B cell (primary cell): ENCODE measurements at regions not wholly inside any gene's neighbourhood (a gene's known extent, or its start where the extent isn't known, plus 50 kb on each side); places are given as distances from the start of the nearest gene placed in this dataset.

Experiments
- ATAC-seq: fragments of 200-7000 bp; cut with Tn5 transposase; one replicate; pipeline ENCODE4 v1.10.0; 2021; ENCODE audit warnings: low read depth, mild to moderate bottlenecking, moderate number of reproducible peaks, moderate library complexity
- CTCF ChIA-PET: fragments of 350-600 bp; sonication (Branson Sonifier 250); formaldehyde crosslinking; loops from one replicate; lab custom pipeline; 2021; ENCODE audit warnings: antibody characterized with exemption, inconsistent platforms; lab: Charles Lee
- POLR2A ChIA-PET: fragments of 350-600 bp; sonication (Branson Sonifier 250); formaldehyde crosslinking; loops from one replicate; lab custom pipeline; 2021; ENCODE audit warnings: antibody characterized with exemption; lab: Charles Lee
- DNase-seq: peaks from one replicate; pipeline ENCODE4 v3.0.0; 2013
- H2AFZ ChIP-seq: 2 replicates; pipeline ENCODE4 v1.6.1; 2012; ENCODE audit warnings: mild to moderate bottlenecking, low read depth, low read length; ENCODE audit not compliant: insufficient read depth, poor library complexity, severe bottlenecking
- H3K27ac ChIP-seq, 2 donors: 1 replicate in 1 of 2; 2 replicates in 1 of 2; pipeline ENCODE4 v1.5.1; 2012 to 2013; ENCODE audit warnings: low read length in 2 of 2, mild to moderate bottlenecking in 2 of 2, moderate library complexity in 1 of 2
- H3K27me3 ChIP-seq, 4 experiments: fragments of 200-600 bp in 1 of 4; sonication (generic) in 1 of 4; replicated peaks in 1 of 4; 1 replicate in 2 of 4; 2 replicates in 2 of 4; pipeline versions ENCODE4 v1.6.1 to v1.7.0; 2013 to 2016; ENCODE audit warnings: low read length in 3 of 4, mild to moderate bottlenecking in 2 of 4, mixed read lengths in 1 of 4, moderate library complexity in 1 of 4; ENCODE audit not compliant: insufficient read depth in 4 of 4, control insufficient read depth in 3 of 4; ENCODE audit errors: control extremely low read depth in 1 of 4
- H3K36me3 ChIP-seq, 2 experiments: replicated peaks in 1 of 2; 1 replicate in 1 of 2; 2 replicates in 1 of 2; pipeline versions ENCODE4 v1.6.1 to v1.7.1; 2013; ENCODE audit warnings: low read length in 1 of 2; ENCODE audit not compliant: insufficient read depth in 2 of 2, control insufficient read depth in 1 of 2; ENCODE audit errors: control extremely low read depth in 1 of 2, extremely low read depth in 1 of 2
- H3K4me1 ChIP-seq, 2 donors: fragments of 200-600 bp in 1 of 2; sonication (generic) in 1 of 2; 1 replicate in 1 of 2; 2 replicates in 1 of 2; pipeline versions ENCODE4 v1.5.1 to v1.6.1; 2013 to 2017; ENCODE audit warnings: low read length in 2 of 2; ENCODE audit not compliant: control insufficient read depth in 2 of 2, insufficient read depth in 2 of 2
- H3K4me2 ChIP-seq: replicated peaks from 2 replicates; pipeline ENCODE3; 2012; ENCODE audit warnings: mild to moderate bottlenecking, low read depth, low read length; ENCODE audit not compliant: poor library complexity, severe bottlenecking
- H3K4me3 ChIP-seq, 5 experiments: fragments of 200-600 bp in 1 of 5; sonication (generic) in 1 of 5; 1 replicate in 3 of 5; 2 replicates in 2 of 5; pipeline versions ENCODE4 v1.5.1 to v1.7.0; 2011 to 2016; ENCODE audit warnings: low read length in 4 of 5, mild to moderate bottlenecking in 4 of 5, low read depth in 2 of 5, control low read depth in 1 of 5, moderate library complexity in 1 of 5; ENCODE audit not compliant: insufficient read depth in 1 of 5; ENCODE audit errors: control extremely low read depth in 1 of 5, extremely low read depth in 1 of 5
- H3K79me2 ChIP-seq: fragments of 200-600 bp; sonication (generic); one replicate; pipeline ENCODE4 v1.6.0; 2016; ENCODE audit warnings: low read length; ENCODE audit not compliant: control insufficient read depth, insufficient read depth
- H3K9ac ChIP-seq: fragments of 200-600 bp; sonication (generic); 2 replicates; pipeline ENCODE4 v1.6.1; 2017; ENCODE audit warnings: mild to moderate bottlenecking, low read length, moderate library complexity
- H3K9me3 ChIP-seq, 3 donors: one replicate each; pipeline versions ENCODE4 v1.6.1 to v1.7.1; 2013; ENCODE audit warnings: low read length in 2 of 3; ENCODE audit not compliant: control insufficient read depth in 2 of 3, insufficient read depth in 1 of 3; ENCODE audit errors: control extremely low read depth in 1 of 3
- H4K20me1 ChIP-seq: 2 replicates; pipeline ENCODE4 v1.6.0; 2012; ENCODE audit warnings: mild to moderate bottlenecking, low read length; ENCODE audit not compliant: insufficient read depth, control insufficient read depth, poor library complexity, severe bottlenecking
- H3K27ac Mint-ChIP-seq: one replicate; pipeline ENCODE4 v1.8.0; 2021; ENCODE audit warnings: mixed read lengths
- H3K27me3 Mint-ChIP-seq: one replicate; pipeline ENCODE4 v1.8.0; 2021; ENCODE audit warnings: mixed read lengths
- H3K4me1 Mint-ChIP-seq: one replicate; pipeline ENCODE4 v1.8.0; 2021; ENCODE audit warnings: mixed read lengths
- H3K4me3 Mint-ChIP-seq: one replicate; pipeline ENCODE4 v1.8.0; 2021; ENCODE audit warnings: mixed read lengths
- H3K9me3 Mint-ChIP-seq: one replicate; pipeline ENCODE4 v1.8.0; 2022; ENCODE audit warnings: mixed read lengths; ENCODE audit not compliant: insufficient read depth
- CTCF ChIP-seq: fragments of 200-600 bp; IDR thresholded peaks from one replicate; pipeline ENCODE4 v1.8.0; 2022; ENCODE audit warnings: antibody characterized with exemption, mild to moderate bottlenecking
- EZH2 ChIP-seq: IDR thresholded peaks from 2 replicates; pipeline ENCODE4 v1.6.1; 2012; ENCODE audit warnings: borderline replicate concordance, low read depth, mild to moderate bottlenecking, moderate library complexity, low read length; ENCODE audit not compliant: insufficient read depth, poor library complexity, severe bottlenecking
- WGBS: methylation state at CpG from one replicate; pipeline ENCODE4 v1.1.5; 2013; ENCODE audit warnings: missing lambda C conversion rate; ENCODE audit not compliant: insufficient coverage; 5-methylcytosine and 5-hydroxymethylcytosine counted together
- intact Hi-C: fragments of 100-400 bp; cut with micrococcal nuclease; formaldehyde crosslinking; loops from one replicate; pipeline ENCODE4 v1.10.0; 2022

GRCh38 chr4:125043486-125043885, 271.3 kb upstream of the FAT4 start:
- H3K4me1 ChIP-seq, result no peaks in the 10 kb centered on the region
- no peaks in the 10 kb centered on the region for H3K36me3 ChIP-seq
- no peak overlapping the region for H3K4me2 ChIP-seq
- no peak for DNase-seq
- Mint-ChIP-seq H3K27me3 (no peaks in the 10 kb centered on the region), H3K4me1 (no peaks in the 10 kb centered on the region), H3K27ac (no peak overlapping the region), H3K9me3 (no peaks in the 10 kb centered on the region), H3K4me3 (no peak overlapping the region)
- 100% methylated on average over 2 of the region's 3 CpGs for WGBS
- no peak for TF ChIP-seq CTCF
- no peak for TF ChIP-seq EZH2
- intact Hi-C loops, result no loop called here
- ChIA-PET CTCF (no interaction called here), POLR2A (no interaction called here)
- no peak for ATAC-seq
- H3K79me2 ChIP-seq, result no peaks in the 10 kb centered on the region
- H3K27ac ChIP-seq, result no peak overlapping the region
- no peak overlapping the region for H3K9ac ChIP-seq
- H2AFZ ChIP-seq, result no peak overlapping the region
- no peaks in the 10 kb centered on the region for H4K20me1 ChIP-seq
- peaks cover 0 to 2% (median 0%) of the 10 kb centered on the region in 3 donors for H3K9me3 ChIP-seq
- no peaks in the 10 kb centered on the region for H3K27me3 ChIP-seq
- no peak overlapping the region for H3K4me3 ChIP-seq

- DNase-seq, result no peak
- no peak overlapping the region for H3K9ac ChIP-seq
- no peaks in the 10 kb centered on the region for H3K79me2 ChIP-seq
- H3K27ac ChIP-seq, result no peak overlapping the region
- H3K9me3 ChIP-seq, result peaks cover 0 to 4% (median 0%) of the 10 kb centered on the region in 3 donors
- intact Hi-C loops, result no loop called here
- no peak overlapping the region for H3K4me2 ChIP-seq
- no peaks in the 10 kb centered on the region for H4K20me1 ChIP-seq
- no peak for ATAC-seq
- POLR2A ChIA-PET, result no interaction called here
- no peaks in the 10 kb centered on the region for H3K36me3 ChIP-seq
- H3K27me3 ChIP-seq, result no peaks in the 10 kb centered on the region
- CTCF ChIA-PET, result no interaction called here
- 100% methylated on average over 2 of the region's 3 CpGs for WGBS
- Mint-ChIP-seq H3K4me1 (no peaks in the 10 kb centered on the region), H3K9me3 (no peaks in the 10 kb centered on the region), H3K27me3 (no peaks in the 10 kb centered on the region), H3K27ac (no peak overlapping the region), H3K4me3 (no peak overlapping the region)
- TF ChIP-seq CTCF (no peak), EZH2 (no peak)
- no peak overlapping the region for H2AFZ ChIP-seq
- no peak overlapping the region for H3K4me3 ChIP-seq
- H3K4me1 ChIP-seq, result no peaks in the 10 kb centered on the region
Observed at GRCh38 chr4:125042041-125042440, 272.7 kb upstream of the FAT4 start.
